IMR-90 (cell line): ENCODE measurements at regions not wholly inside any gene's neighbourhood (a gene's known extent, or its start where the extent isn't known, plus 50 kb on each side); places are given as distances from the start of the nearest gene placed in this dataset.
"Not testable (repeated sequence)": the region's sequence is repeated elsewhere in the genome, so short reads cannot be mapped to it uniquely, and the experiment has no call there.

Source experiments
- ATAC-seq: fragments of 200-7000 bp; cut with Tn5 transposase; 2 replicates; pipeline ENCODE4 v1.9.1; 2020; ENCODE audit warnings: low read depth, mild to moderate bottlenecking, moderate library complexity
- BruUV-seq: library from RNA; stranded (reverse); fragments of 400-500 nt; replicated peaks from 2 replicates; lab custom pipeline; 2021; lab: Mats Ljungman, UMichigan
- CTCF ChIA-PET: fragments of 300-600 bp; formaldehyde crosslinking; extraction: SDS; loops from one replicate; lab custom pipeline; 2021; ENCODE audit warnings: antibody characterized with exemption; lab: Yijun Ruan, JAX
- POLR2A ChIA-PET: fragments of 300-600 bp; sonication (Branson Sonifier 250); formaldehyde crosslinking; loops from one replicate; lab custom pipeline; 2022; ENCODE audit warnings: antibody characterized with exemption; ENCODE audit not compliant: unreplicated experiment; lab: Charles Lee
- DNase-seq: peaks from one replicate; pipeline ENCODE4 v3.0.0; 2013
- H2AFZ ChIP-seq: replicated peaks from 2 replicates; pipeline ENCODE3; 2013; ENCODE audit warnings: low read length, mild to moderate bottlenecking; ENCODE audit not compliant: poor library complexity
- H2AK5ac ChIP-seq: 2 replicates; pipeline ENCODE4 v1.6.1; 2013; ENCODE audit warnings: low read depth, low read length, inconsistent platforms
- H2AK9ac ChIP-seq: replicated peaks from 2 replicates; pipeline ENCODE3; 2013; ENCODE audit warnings: mild to moderate bottlenecking, low read depth, low read length, moderate library complexity; ENCODE audit not compliant: poor library complexity
- H2BK120ac ChIP-seq: 2 replicates; pipeline ENCODE4 v1.6.1; 2013; ENCODE audit warnings: low read depth, low read length, inconsistent platforms
- H2BK15ac ChIP-seq: 3 replicates; pipeline ENCODE4 v1.6.1; 2013; ENCODE audit warnings: low read depth, low read length, inconsistent platforms
- H2BK20ac ChIP-seq: 2 replicates; pipeline ENCODE4 v1.6.1; 2013; ENCODE audit warnings: low read depth, mild to moderate bottlenecking, inconsistent platforms, low read length, moderate library complexity
- H2BK5ac ChIP-seq: 2 replicates; pipeline ENCODE4 v1.6.1; 2013; ENCODE audit warnings: mild to moderate bottlenecking, low read depth, low read length, inconsistent platforms; ENCODE audit not compliant: poor library complexity, severe bottlenecking
- H3K14ac ChIP-seq: replicated peaks from 2 replicates; pipeline ENCODE4 v1.6.1; 2013; ENCODE audit warnings: low read depth, low read length, inconsistent platforms
- H3K18ac ChIP-seq: 2 replicates; pipeline ENCODE4 v1.6.1; 2013; ENCODE audit warnings: low read depth, low read length, control low read depth
- H3K23ac ChIP-seq: 2 replicates; pipeline ENCODE4 v1.6.1; 2013; ENCODE audit warnings: low read depth, low read length, inconsistent platforms
- H3K27ac ChIP-seq: 2 replicates; pipeline ENCODE4 v1.5.1; 2013; ENCODE audit warnings: mild to moderate bottlenecking, control low read depth, low read length; ENCODE audit not compliant: insufficient read depth
- H3K27me3 ChIP-seq: 2 replicates; pipeline ENCODE4 v1.6.1; 2013; ENCODE audit warnings: low read length; ENCODE audit not compliant: control insufficient read depth, insufficient read depth
- H3K36me3 ChIP-seq: 2 replicates; pipeline ENCODE4 v1.6.1; 2013; ENCODE audit warnings: low read length, mixed read lengths; ENCODE audit not compliant: control insufficient read depth, insufficient read depth
- H3K4ac ChIP-seq: 2 replicates; pipeline ENCODE4 v1.6.1; 2013; ENCODE audit warnings: low read depth, low read length, inconsistent platforms
- H3K4me1 ChIP-seq: 2 replicates; pipeline ENCODE4 v1.6.1; 2013; ENCODE audit warnings: low read length, mixed read lengths; ENCODE audit not compliant: control insufficient read depth, insufficient read depth
- H3K4me2 ChIP-seq: 2 replicates; pipeline ENCODE4 v1.6.1; 2013; ENCODE audit warnings: low read depth, mild to moderate bottlenecking, control low read depth, low read length, moderate library complexity
- H3K4me3 ChIP-seq: 2 replicates; pipeline ENCODE4 v1.5.1; 2013; ENCODE audit warnings: low read depth, mild to moderate bottlenecking, control low read depth, low read length, moderate library complexity; ENCODE audit not compliant: insufficient read depth
- H3K56ac ChIP-seq: 2 replicates; pipeline ENCODE4 v1.6.1; 2013; ENCODE audit warnings: low read length, inconsistent platforms; ENCODE audit not compliant: insufficient read depth; ENCODE audit errors: extremely low read depth
- H3K79me1 ChIP-seq, 2 experiments: 2 replicates each; pipeline ENCODE4 v1.6.1; 2013; ENCODE audit warnings: low read length in 2 of 2, inconsistent platforms in 1 of 2, low read depth in 1 of 2
- H3K9ac ChIP-seq: 2 replicates; pipeline ENCODE4 v1.6.1; 2013; ENCODE audit warnings: low read depth, low read length, control low read depth
- H3K9me1 ChIP-seq: 2 replicates; pipeline ENCODE4 v1.6.1; 2013; ENCODE audit warnings: low read length, inconsistent platforms; ENCODE audit not compliant: insufficient read depth
- H3K9me3 ChIP-seq: 2 replicates; pipeline ENCODE4 v1.6.1; 2013; ENCODE audit warnings: low read length; ENCODE audit not compliant: control insufficient read depth, insufficient read depth
- H4K20me1 ChIP-seq: 2 replicates; pipeline ENCODE4 v1.6.1; 2013; ENCODE audit warnings: low read length, inconsistent platforms; ENCODE audit not compliant: insufficient read depth
- H4K5ac ChIP-seq: 2 replicates; pipeline ENCODE4 v1.6.1; 2013; ENCODE audit warnings: mild to moderate bottlenecking, low read depth, low read length, control low read depth
- H4K8ac ChIP-seq, 2 experiments: 2 replicates each; pipeline ENCODE4 v1.6.1; 2013; ENCODE audit warnings: low read depth in 2 of 2, low read length in 2 of 2, control low read depth in 1 of 2, inconsistent platforms in 1 of 2
- H4K91ac ChIP-seq: 2 replicates; pipeline ENCODE4 v1.6.1; 2013; ENCODE audit warnings: low read depth, low read length, inconsistent platforms; ENCODE audit not compliant: insufficient read depth
- WGBS, 2 experiments: methylation state at CpG; one replicate each; pipeline versions ENCODE4 v1.1.5 to v1.1.7; 2013; ENCODE audit warnings: missing lambda C conversion rate in 2 of 2; ENCODE audit not compliant: insufficient read length in 1 of 2; ENCODE audit errors: extremely low coverage in 2 of 2; 5-methylcytosine and 5-hydroxymethylcytosine counted together
- dilution Hi-C: fragments of 300-500 bp; cut with HindIII; formaldehyde crosslinking; loops from one replicate; pipeline ENCODE4 v1.14.3; 2018; ENCODE audit warnings: low sequenced_read_pairs; ENCODE audit not compliant: unreplicated experiment
- in situ Hi-C: fragments of 300-500 bp; cut with MboI; formaldehyde crosslinking; loops from 3 replicates; pipeline ENCODE4 v1.14.3; 2019; ENCODE audit warnings: low sequenced_read_pairs, inconsistent platforms, mixed read lengths
- intact Hi-C: fragments of 100-400 bp; cut with micrococcal nuclease; formaldehyde crosslinking; loops from 2 replicates; pipeline ENCODE4 v1.10.0; 2022

GRCh38 chr1:234807705-234808104 lies 197.7 kb upstream of the IRF2BP2 start:
- H2BK5ac ChIP-seq, H3K56ac ChIP-seq, H3K27me3 ChIP-seq, H2AK5ac ChIP-seq, H3K4me1 ChIP-seq, H3K4me2 ChIP-seq, H3K23ac ChIP-seq, H2AK9ac ChIP-seq, H2BK20ac ChIP-seq, H4K5ac ChIP-seq, in situ Hi-C loops, H3K4ac ChIP-seq, H2BK15ac ChIP-seq, H3K9ac ChIP-seq, intact Hi-C loops, H3K18ac ChIP-seq, BruUV-seq, H3K27ac ChIP-seq, ATAC-seq, CTCF ChIA-PET, H2AFZ ChIP-seq, dilution Hi-C loops, H3K36me3 ChIP-seq, POLR2A ChIA-PET, H3K79me1 ChIP-seq, H4K20me1 ChIP-seq, H4K8ac ChIP-seq, H3K4me3 ChIP-seq, H3K9me3 ChIP-seq, H3K14ac ChIP-seq, H2BK120ac ChIP-seq, DNase-seq, H4K91ac ChIP-seq, H3K9me1 ChIP-seq: not testable (repeated sequence)
- no CpG with 5 or more reads among the region's 8 CpGs for WGBS, 2 experiments

GRCh38 chr1:234802586-234802985 lies 192.6 kb upstream of the IRF2BP2 start:
- H4K20me1 ChIP-seq, H3K4me3 ChIP-seq, intact Hi-C loops, BruUV-seq, H2AFZ ChIP-seq, POLR2A ChIA-PET, H2AK5ac ChIP-seq, H3K9me1 ChIP-seq, ATAC-seq, H2BK120ac ChIP-seq, H3K36me3 ChIP-seq, H3K4ac ChIP-seq, DNase-seq, H3K27me3 ChIP-seq, H3K14ac ChIP-seq, H3K18ac ChIP-seq, H3K4me1 ChIP-seq, H3K9me3 ChIP-seq, H3K23ac ChIP-seq, in situ Hi-C loops, CTCF ChIA-PET, H4K91ac ChIP-seq, H2AK9ac ChIP-seq, H3K79me1 ChIP-seq, H3K56ac ChIP-seq, H4K8ac ChIP-seq, dilution Hi-C loops, H2BK20ac ChIP-seq, H3K27ac ChIP-seq, H2BK5ac ChIP-seq, H3K9ac ChIP-seq, H3K4me2 ChIP-seq: not testable (repeated sequence)
- Histone ChIP-seq H2BK15ac (peak overlapping the region; percentile 63; the same call in 1 of the 3 replicates), H4K5ac (peak overlapping the region; percentile 48; the same call in 1 of the 2 replicates)
- WGBS, 2 experiments, result no CpG with 5 or more reads among the region's 7 CpGs
